ENCODE measurements at regions not wholly inside any gene's neighbourhood (a gene's known extent, or its start where the extent isn't known, plus 50 kb on each side); places are given as distances from the start of the nearest gene placed in this dataset.
A peak's percentile ranks its signal among the peaks of the same experiment; 100 is the strongest.

DNA sequence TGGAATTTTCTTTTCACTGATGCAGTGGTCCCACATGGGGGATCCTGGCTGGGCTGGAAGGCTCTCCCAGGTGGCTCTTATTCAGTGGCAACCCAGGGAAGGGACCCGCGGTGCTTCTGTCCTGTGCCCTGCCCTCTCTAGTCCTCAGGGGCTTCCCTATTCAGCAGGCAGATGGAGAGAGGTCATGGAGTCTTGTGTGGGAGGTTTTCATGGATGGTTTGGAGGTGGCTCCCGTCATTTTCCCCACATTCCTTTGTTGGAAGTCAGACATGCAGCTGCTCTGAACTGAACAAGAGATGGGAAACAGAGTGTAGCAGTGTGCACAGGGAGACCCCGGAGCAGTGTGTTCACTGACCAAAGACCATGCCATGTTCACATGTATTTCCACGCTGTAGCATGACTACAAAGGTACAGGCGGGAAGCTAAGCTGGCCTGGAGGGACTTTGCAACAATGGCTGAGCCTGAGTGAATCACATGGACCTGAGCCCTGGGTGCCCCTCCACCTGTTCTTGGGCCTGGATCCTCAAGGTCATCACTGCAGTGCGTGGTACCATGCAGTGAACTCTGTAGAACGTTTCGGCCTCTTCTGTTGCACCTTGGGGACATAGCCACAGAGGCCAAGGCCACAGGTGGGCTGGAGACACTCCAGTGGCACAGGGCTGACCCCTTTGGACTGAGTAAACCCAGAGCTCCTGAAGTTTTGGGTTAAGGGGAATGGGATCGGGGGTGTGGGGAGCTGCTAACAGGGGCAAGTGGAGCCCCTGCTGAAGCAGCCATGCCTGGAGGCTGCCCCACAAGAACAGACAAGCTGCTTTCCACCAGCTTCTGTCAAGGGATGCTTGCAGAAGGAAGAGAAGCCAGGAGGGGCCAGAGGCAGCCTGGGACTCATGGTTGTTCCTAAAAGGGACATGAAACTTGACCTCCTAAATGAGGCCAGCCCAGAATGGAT is 123.0 kb downstream of the ASB7 start:
- Histone ChIP-seq H3K36me3 (no peaks in the 10 kb centered on the region), H3K9me3 (no peaks in the 10 kb centered on the region), H3K27me3 (no peaks in the 10 kb centered on the region), H3K4me3 (no peak overlapping the region), H3K27ac (peak overlapping the region in 1 of 4 donors; percentile 9), H3K4me1 (peaks cover 5 to 36% (median 24%) of the 10 kb centered on the region in 4 donors)
- TF ChIP-seq POLR2AphosphoS5 (IDR thresholded peaks at IDR 0.05) (no peak), POLR2A (IDR thresholded peaks at IDR 0.05) (no peak), CTCF (IDR thresholded peaks at IDR 0.05) (no peak), EP300 (IDR thresholded peaks at IDR 0.05) (no peak)
- intact Hi-C loops (cut with DNase I): no loop called here
- WGBS, 2 donors: 85 to 89% methylated on average over 10 of the region's 10 CpGs
- no peak for DNase-seq

- H3K9me3 ChIP-seq: no peaks in the 10 kb centered on the region
- H3K36me3 ChIP-seq: no peaks in the 10 kb centered on the region
- no peaks in the 10 kb centered on the region for H3K27me3 ChIP-seq
- no peak overlapping the region for H3K27ac ChIP-seq
- H3K4me1 ChIP-seq: peaks cover 5 to 31% (median 23%) of the 10 kb centered on the region in 4 donors
- H3K4me3 ChIP-seq: no peak overlapping the region
- intact Hi-C loops (cut with DNase I): no loop called here
- no peak for DNase-seq
- TF ChIP-seq POLR2A (IDR thresholded peaks at IDR 0.05): no peak
- no peak for TF ChIP-seq EP300 (IDR thresholded peaks at IDR 0.05)
- TF ChIP-seq CTCF (IDR thresholded peaks at IDR 0.05): no peak
- TF ChIP-seq POLR2AphosphoS5 (IDR thresholded peaks at IDR 0.05): no peak
- 90 to 94% methylated on average over 7 of the region's 7 CpGs for whole genome bisulfite sequencing, 2 donors
These were observed 123.7 kb downstream of the ASB7 start for GRCh38 chr15:100726070-100726420.

GRCh38 chr15:100726421-100727190 is 124.2 kb downstream of the ASB7 start:
- 88 to 93% methylated on average over 15 of the region's 15 CpGs for WGBS, 2 donors
- H3K27me3 ChIP-seq: no peaks in the 10 kb centered on the region
- intact Hi-C loops (cut with DNase I): no loop called here
- TF ChIP-seq POLR2AphosphoS5 (IDR thresholded peaks at IDR 0.05): no peak
- H3K9me3 ChIP-seq: no peaks in the 10 kb centered on the region
- no peak overlapping the region for H3K27ac ChIP-seq
- peak; percentile 66 for DNase-seq
- no peaks in the 10 kb centered on the region for H3K36me3 ChIP-seq
- peaks cover 2 to 29% (median 18%) of the 10 kb centered on the region in 4 donors for H3K4me1 ChIP-seq
- H3K4me3 ChIP-seq: no peak overlapping the region

- TF ChIP-seq CTCF (IDR thresholded peaks at IDR 0.05): no peak
- no peak for TF ChIP-seq EP300 (IDR thresholded peaks at IDR 0.05)
- no peak for TF ChIP-seq POLR2AphosphoS5 (IDR thresholded peaks at IDR 0.05)
- no peak for TF ChIP-seq POLR2A (IDR thresholded peaks at IDR 0.05)
- no peaks in the 10 kb centered on the region for H3K27me3 ChIP-seq
- no peaks in the 10 kb centered on the region for H3K36me3 ChIP-seq
- H3K9me3 ChIP-seq: no peaks in the 10 kb centered on the region
- 77 to 85% methylated on average over 21 of the region's 21 CpGs for WGBS, 2 donors
- intact Hi-C loops (cut with DNase I): no loop called here
- DNase-seq: no peak
- no peak overlapping the region for H3K4me3 ChIP-seq
- no peak overlapping the region for H3K27ac ChIP-seq
- peaks cover 0 to 29% (median 13%) of the 10 kb centered on the region in 4 donors for H3K4me1 ChIP-seq
These were observed 125.0 kb downstream of the ASB7 start for GRCh38 chr15:100727291-100727851.

Measured in sigmoid colon (tissue), 6 donors.